ENCODE measurements at regions not wholly inside any gene's neighbourhood (a gene's known extent, or its start where the extent isn't known, plus 50 kb on each side); places are given as distances from the start of the nearest gene placed in this dataset.
"Not testable (repeated sequence)": the region's sequence is repeated elsewhere in the genome, so short reads cannot be mapped to it uniquely, and the experiment has no call there.

- H3K27ac ChIP-seq = not testable (repeated sequence)
Observed at GRCh38 chr9:42364410-42365243, 181.2 kb downstream of the SPATA31A6 start.

- H3K27ac ChIP-seq = not testable (repeated sequence)
Observed at GRCh38 chr9:42365244-42365945, 181.9 kb downstream of the SPATA31A6 start.

- not testable (repeated sequence) for H3K27ac ChIP-seq
Observed at GRCh38 chr9:42368279-42368881, 184.9 kb downstream of the SPATA31A6 start.

GRCh38 chr9:42370172-42370571 is 186.7 kb downstream of the SPATA31A6 start:
- H3K27ac ChIP-seq = not testable (repeated sequence)

GRCh38 chr9:42371417-42371816 is 188.0 kb downstream of the SPATA31A6 start:
- not testable (repeated sequence) for H3K27ac ChIP-seq

- H3K27ac ChIP-seq = not testable (repeated sequence)
Observed at GRCh38 chr9:42377530-42378417, 194.3 kb downstream of the SPATA31A6 start.

GRCh38 chr9:42378418-42378815 is 195.0 kb downstream of the SPATA31A6 start:
- H3K27ac ChIP-seq = no peak overlapping the region
- no peak for TF ChIP-seq ZFX (IDR thresholded peaks at IDR 0.05)
- TF ChIP-seq CTCF (conservative IDR thresholded peaks at IDR 0.05) = no peak

- not testable (repeated sequence) for H3K27ac ChIP-seq
Observed at GRCh38 chr9:42379602-42380001, 196.1 kb downstream of the SPATA31A6 start.

GRCh38 chr9:42384585-42384984 is 201.1 kb downstream of the SPATA31A6 start:
- H3K27ac ChIP-seq = peak overlapping the region; percentile 63

GRCh38 chr9:42385574-42386120 is 202.2 kb downstream of the SPATA31A6 start:
- peak; percentile 65 for TF ChIP-seq ZFX (IDR thresholded peaks at IDR 0.05)
- H3K27ac ChIP-seq = peak overlapping the region; percentile 63

GRCh38 chr9:42386477-42386876 is 203.0 kb downstream of the SPATA31A6 start:
- H3K27ac ChIP-seq = no peak overlapping the region
- no peak for TF ChIP-seq ZFX (IDR thresholded peaks at IDR 0.05)

- no peak for TF ChIP-seq CTCF (conservative IDR thresholded peaks at IDR 0.05)
- no peak for TF ChIP-seq ZFX (IDR thresholded peaks at IDR 0.05)
- H3K27ac ChIP-seq = no peak overlapping the region
Observed at GRCh38 chr9:42388146-42388690, 204.8 kb downstream of the SPATA31A6 start.
